Coronary artery (tissue), 2 donors: ENCODE measurements at regions not wholly inside any gene's neighbourhood (a gene's known extent, or its start where the extent isn't known, plus 50 kb on each side); places are given as distances from the start of the nearest gene placed in this dataset.

Experiments used
- DNase-seq: peaks from one replicate; pipeline ENCODE4 v3.0.0-alpha.2; 2017; ENCODE audit warnings: low spot score
- H3K27ac ChIP-seq, 2 donors: fragments of 200-600 bp; sonication (generic); one replicate each; pipeline ENCODE4 v1.5.1; 2016 to 2019
- H3K4me3 ChIP-seq: fragments of 200-600 bp; sonication (generic); 2 replicates; pipeline ENCODE4 v1.5.1; 2016; ENCODE audit warnings: mild to moderate bottlenecking, moderate library complexity
- TF ChIP-seq, protein P1 (sequence below): fragments of 200-600 bp; sonication (generic); IDR thresholded peaks from one replicate; pipeline ENCODE4 v1.5.1; 2019; ENCODE audit warnings: antibody characterized with exemption

DNA sequence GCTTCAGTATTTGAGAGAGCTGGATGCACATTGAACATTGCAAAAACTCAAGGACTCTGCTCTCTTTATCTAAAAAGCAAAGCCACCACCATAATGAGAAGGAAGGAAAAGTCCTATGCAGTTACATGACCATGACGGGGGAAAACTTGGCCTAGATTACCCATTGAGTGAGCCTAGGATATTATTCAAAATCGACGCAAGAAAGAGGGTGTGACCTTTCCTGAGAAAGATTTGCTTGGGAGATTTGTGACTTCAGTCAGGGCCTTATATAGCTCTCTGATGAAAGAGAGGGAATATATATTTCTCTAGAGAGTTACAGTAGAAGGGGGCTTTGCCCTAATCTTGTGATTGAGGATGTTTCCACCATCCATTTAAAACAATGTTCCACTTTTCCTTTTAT is 153.0 kb upstream of the DPYD start:
- Histone ChIP-seq H3K27ac (no peak overlapping the region), H3K4me3 (no peak overlapping the region)
- DNase-seq = no peak
- TF ChIP-seq, protein P1, sequence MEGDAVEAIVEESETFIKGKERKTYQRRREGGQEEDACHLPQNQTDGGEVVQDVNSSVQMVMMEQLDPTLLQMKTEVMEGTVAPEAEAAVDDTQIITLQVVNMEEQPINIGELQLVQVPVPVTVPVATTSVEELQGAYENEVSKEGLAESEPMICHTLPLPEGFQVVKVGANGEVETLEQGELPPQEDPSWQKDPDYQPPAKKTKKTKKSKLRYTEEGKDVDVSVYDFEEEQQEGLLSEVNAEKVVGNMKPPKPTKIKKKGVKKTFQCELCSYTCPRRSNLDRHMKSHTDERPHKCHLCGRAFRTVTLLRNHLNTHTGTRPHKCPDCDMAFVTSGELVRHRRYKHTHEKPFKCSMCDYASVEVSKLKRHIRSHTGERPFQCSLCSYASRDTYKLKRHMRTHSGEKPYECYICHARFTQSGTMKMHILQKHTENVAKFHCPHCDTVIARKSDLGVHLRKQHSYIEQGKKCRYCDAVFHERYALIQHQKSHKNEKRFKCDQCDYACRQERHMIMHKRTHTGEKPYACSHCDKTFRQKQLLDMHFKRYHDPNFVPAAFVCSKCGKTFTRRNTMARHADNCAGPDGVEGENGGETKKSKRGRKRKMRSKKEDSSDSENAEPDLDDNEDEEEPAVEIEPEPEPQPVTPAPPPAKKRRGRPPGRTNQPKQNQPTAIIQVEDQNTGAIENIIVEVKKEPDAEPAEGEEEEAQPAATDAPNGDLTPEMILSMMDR = no peak

GRCh38 chr1:98073106-98073505 is 152.3 kb upstream of the DPYD start:
- Histone ChIP-seq H3K4me3 (no peak overlapping the region), H3K27ac (no peak overlapping the region)
- no peak for DNase-seq
- TF ChIP-seq, protein P1 = no peak

- Histone ChIP-seq H3K27ac (no peak overlapping the region), H3K4me3 (no peak overlapping the region)
- TF ChIP-seq, protein P1 = no peak
- DNase-seq = no peak
These were observed 151.2 kb upstream of the DPYD start for GRCh38 chr1:98072047-98072446.

- no peak for DNase-seq
- Histone ChIP-seq H3K4me3 (no peak overlapping the region), H3K27ac (no peak overlapping the region)
- TF ChIP-seq, protein P1 = no peak
These were observed 147.2 kb upstream of the DPYD start for GRCh38 chr1:98068016-98068415.

DNA sequence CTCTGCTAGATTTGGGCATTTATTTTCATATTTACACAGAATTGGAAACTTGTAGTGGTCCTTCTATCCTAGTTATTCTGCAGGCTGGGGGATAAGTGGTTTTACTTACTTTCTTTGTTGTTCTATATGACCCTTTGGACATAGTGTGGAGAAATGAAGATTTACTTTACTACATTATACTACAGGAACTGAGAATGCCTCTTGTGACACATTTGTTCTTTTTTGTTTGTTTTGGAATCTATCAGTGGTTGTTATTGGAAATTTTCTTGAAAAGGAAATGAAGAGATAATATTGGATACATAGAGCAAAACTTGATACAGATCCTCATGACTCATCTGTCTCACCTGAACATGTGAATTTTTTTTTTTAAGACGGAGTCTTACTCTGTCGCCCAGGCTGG is 146.1 kb upstream of the DPYD start:
- no peak for DNase-seq
- TF ChIP-seq, protein P1 = no peak
- no peak overlapping the region for H3K27ac ChIP-seq
- no peak overlapping the region for H3K4me3 ChIP-seq

DNA sequence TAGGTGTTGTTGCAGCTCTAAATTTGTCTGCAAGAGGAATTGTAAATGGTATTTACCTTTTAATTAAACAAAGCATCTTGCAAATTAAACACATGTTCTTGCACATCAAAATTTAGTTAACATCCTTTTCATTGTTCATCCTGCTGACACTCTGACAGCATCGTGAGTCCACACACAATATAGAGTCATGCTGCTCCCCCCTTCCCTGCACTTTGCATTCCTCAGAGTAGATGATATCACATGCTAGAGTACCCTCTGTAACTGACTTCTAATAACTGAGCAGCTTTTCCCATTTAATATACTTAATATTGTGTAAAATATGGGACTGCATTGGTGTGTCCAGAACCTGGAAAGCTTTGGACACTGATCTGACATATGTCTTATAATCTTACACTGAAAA is 138.8 kb upstream of the DPYD start:
- no peak for DNase-seq
- H3K27ac ChIP-seq = no peak overlapping the region
- no peak overlapping the region for H3K4me3 ChIP-seq
- TF ChIP-seq, protein P1 = no peak

DNA sequence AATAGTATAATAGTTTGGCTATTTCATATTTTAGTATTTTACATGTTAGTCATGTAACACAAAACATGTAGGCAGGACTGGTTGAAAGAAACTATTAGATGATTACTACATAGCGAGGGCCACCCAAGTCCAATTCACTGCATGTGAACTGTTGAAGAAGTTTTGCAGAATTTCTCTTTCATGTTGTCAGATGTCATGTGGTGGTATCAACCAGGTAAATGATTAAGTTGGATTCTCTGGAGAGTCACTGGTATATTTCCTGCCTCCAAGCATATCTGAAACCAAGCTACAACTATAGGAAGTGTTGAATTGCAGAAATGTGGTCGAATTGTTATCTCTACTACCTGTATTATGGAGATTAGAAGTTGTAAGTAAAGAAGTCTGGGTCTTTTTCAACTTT is 137.8 kb upstream of the DPYD start:
- no peak overlapping the region for H3K27ac ChIP-seq
- DNase-seq = no peak
- H3K4me3 ChIP-seq = no peak overlapping the region
- TF ChIP-seq, protein P1 = no peak
